ENCODE measurements at regions not wholly inside any gene's neighbourhood (a gene's known extent, or its start where the extent isn't known, plus 50 kb on each side); places are given as distances from the start of the nearest gene placed in this dataset.

GRCh38 chr12:38515912-38516311, 199.3 kb downstream of the ALG10B start:
- TF ChIP-seq POLR2A (IDR thresholded peaks at IDR 0.05) (no peak), CTCF (IDR thresholded peaks at IDR 0.05) (no peak)

Data from breast epithelium (tissue), 3 donors.